GM19025 (cell line): ENCODE measurements at regions not wholly inside any gene's neighbourhood (a gene's known extent, or its start where the extent isn't known, plus 50 kb on each side); places are given as distances from the start of the nearest gene placed in this dataset.

Experiments used
- ATAC-seq: cut with Tn5 transposase; IDR thresholded peaks from one replicate; pipeline ENCODE4 v1.9.1; 2021; ENCODE audit warnings: mild to moderate bottlenecking, low read depth, moderate library complexity; ENCODE audit not compliant: unreplicated experiment

GRCh38 chr9:118455788-118456187 lies 751.6 kb downstream of the TLR4 start:
- no peak for ATAC-seq

GRCh38 chr9:118457171-118458000 lies 753.2 kb downstream of the TLR4 start:
- no peak for ATAC-seq

GRCh38 chr9:118459913-118460312 lies 755.7 kb downstream of the TLR4 start:
- ATAC-seq, result no peak

- ATAC-seq, result no peak
Observed at GRCh38 chr9:118463419-118463818, 759.2 kb downstream of the TLR4 start.

GRCh38 chr9:118473521-118473920 lies 769.3 kb downstream of the TLR4 start:
- no peak for ATAC-seq

- ATAC-seq, result no peak
Observed at GRCh38 chr9:118478752-118479151, 774.5 kb downstream of the TLR4 start.

GRCh38 chr9:118482306-118482705 lies 778.1 kb downstream of the TLR4 start:
- no peak for ATAC-seq

- no peak for ATAC-seq
Observed at GRCh38 chr9:118483677-118484076, 779.5 kb downstream of the TLR4 start.

- no peak for ATAC-seq
Observed at GRCh38 chr9:118503236-118503635, 799.0 kb downstream of the TLR4 start.

GRCh38 chr9:118510711-118511110 lies 806.5 kb downstream of the TLR4 start:
- ATAC-seq, result no peak

GRCh38 chr9:118515947-118516346 lies 811.7 kb downstream of the TLR4 start:
- ATAC-seq, result no peak

GRCh38 chr9:118521261-118521660 lies 817.1 kb downstream of the TLR4 start:
- ATAC-seq, result no peak

- peak; percentile 73 for ATAC-seq
Observed at GRCh38 chr9:118522093-118523028, 818.2 kb downstream of the TLR4 start.

- ATAC-seq, result no peak
Observed at GRCh38 chr9:118527261-118527660, 823.1 kb downstream of the TLR4 start.

GRCh38 chr9:118529210-118529609 lies 825.0 kb downstream of the TLR4 start:
- ATAC-seq, result peak; percentile 25

GRCh38 chr9:118529624-118530214 lies 825.5 kb downstream of the TLR4 start:
- ATAC-seq, result peak; percentile 87

- no peak for ATAC-seq
Observed at GRCh38 chr9:118532592-118532991, 828.4 kb downstream of the TLR4 start.

- ATAC-seq, result no peak
Observed at GRCh38 chr9:118533101-118533500, 828.9 kb downstream of the TLR4 start.

- ATAC-seq, result no peak
Observed at GRCh38 chr9:118533850-118534249, 829.6 kb downstream of the TLR4 start.

GRCh38 chr9:118536153-118536552 lies 832.0 kb downstream of the TLR4 start:
- no peak for ATAC-seq

- ATAC-seq, result no peak
Observed at GRCh38 chr9:118538959-118539358, 830.3 kb downstream of the BRINP1 start.
